ENCODE measurements at regions not wholly inside any gene's neighbourhood (a gene's known extent, or its start where the extent isn't known, plus 50 kb on each side); places are given as distances from the start of the nearest gene placed in this dataset.

GRCh38 chr18:61189376-61189775 lies 143.9 kb upstream of the CDH20 start:
- TF ChIP-seq CTCF (IDR thresholded peaks at IDR 0.05), result no peak
- no peak for TF ChIP-seq POLR2A (IDR thresholded peaks at IDR 0.05)

Data from body of pancreas (tissue), 4 donors.